ENCODE measurements at regions not wholly inside any gene's neighbourhood (a gene's known extent, or its start where the extent isn't known, plus 50 kb on each side); places are given as distances from the start of the nearest gene placed in this dataset.

DNA sequence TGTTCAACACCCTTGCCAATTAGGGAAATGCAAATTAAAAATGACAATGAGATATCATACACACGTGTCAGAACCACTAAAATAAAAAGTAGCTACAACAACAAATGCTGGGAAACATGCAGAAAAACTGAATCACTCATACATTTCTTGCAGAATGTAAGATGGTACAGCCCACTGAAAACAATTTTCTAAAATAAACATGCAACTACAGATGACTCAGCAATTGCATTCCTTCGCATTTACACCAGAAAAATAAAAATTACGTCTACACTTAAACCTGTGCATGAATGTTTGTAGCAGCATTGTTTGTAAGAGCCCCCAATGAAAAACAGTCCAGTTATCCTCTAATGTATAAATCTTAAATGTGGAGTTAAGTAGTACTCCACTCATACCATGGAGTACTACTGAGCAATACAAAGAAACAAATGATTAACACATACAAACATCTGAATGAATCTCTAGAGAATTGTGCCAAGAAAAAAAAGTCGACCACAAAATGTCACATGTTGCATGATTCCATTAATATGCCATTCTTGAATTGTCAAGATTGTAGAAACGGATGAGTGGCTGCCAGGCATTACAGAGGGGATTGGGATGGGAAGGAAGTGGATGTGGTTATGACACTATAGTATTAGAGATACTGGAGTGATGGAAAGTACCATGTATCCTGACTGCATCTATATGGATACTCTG is 134.6 kb upstream of the NPSR1 start:
- CTCF ChIA-PET = no interaction called here
- no peak overlapping the region for H3K23ac ChIP-seq (ENCODE audit: low read depth, low read length)
- no peak overlapping the region for H2AK9ac ChIP-seq (replicated peaks; ENCODE audit: low read depth, low read length, poor library complexity)
- H3K18ac ChIP-seq (ENCODE audit: low read depth, low read length) = no peak overlapping the region
- no peak overlapping the region for H2AFZ ChIP-seq (replicated peaks; ENCODE audit: low read length, poor library complexity)
- no peak overlapping the region for H3K56ac ChIP-seq (ENCODE audit: extremely low read depth, insufficient read depth, low read length)
- H3K4me2 ChIP-seq (ENCODE audit: low read depth, low read length) = no peak overlapping the region
- no peak for DNase-seq
- in situ Hi-C loops (cut with MboI; ENCODE audit: low sequenced_read_pairs) (no loop called here), intact Hi-C loops (cut with micrococcal nuclease) (no loop called here), dilution Hi-C loops (cut with HindIII; ENCODE audit: low sequenced_read_pairs, unreplicated experiment) (no loop called here)
- H4K20me1 ChIP-seq (ENCODE audit: insufficient read depth, low read length) = no peaks in the 10 kb centered on the region
- no peak overlapping the region for H3K9ac ChIP-seq (ENCODE audit: low read depth, low read length)
- no peak overlapping the region for H4K5ac ChIP-seq (ENCODE audit: low read depth, low read length)
- H3K4me1 ChIP-seq (ENCODE audit: control insufficient read depth, insufficient read depth, low read length) = no peaks in the 10 kb centered on the region
- no peaks in the 10 kb centered on the region for H3K9me1 ChIP-seq (ENCODE audit: insufficient read depth, low read length)
- H2BK120ac ChIP-seq (ENCODE audit: low read depth, low read length) = no peak overlapping the region
- BruUV-seq (replicated peaks) = no TSS peak
- no peak overlapping the region for H2BK5ac ChIP-seq (ENCODE audit: low read depth, low read length, poor library complexity, severe bottlenecking)
- ATAC-seq (ENCODE audit: low read depth) = no peak
- H4K91ac ChIP-seq (ENCODE audit: insufficient read depth, low read depth, low read length) = no peak overlapping the region
- H3K36me3 ChIP-seq (ENCODE audit: control insufficient read depth, insufficient read depth, low read length) = no peaks in the 10 kb centered on the region
- no peak overlapping the region for H3K4me3 ChIP-seq (ENCODE audit: insufficient read depth, low read depth, low read length)
- no peak overlapping the region for H2AK5ac ChIP-seq (ENCODE audit: low read depth, low read length)
- WGBS, 2 experiments (ENCODE audit: extremely low coverage in 2 of 2, insufficient read length in 1 of 2) = 43% methylated on average over 1 of the region's 5 CpGs; no CpG with 5 or more reads in 1 of the 2 experiments
- no peaks in the 10 kb centered on the region for H3K27me3 ChIP-seq (ENCODE audit: control insufficient read depth, insufficient read depth, low read length)
- H3K14ac ChIP-seq (replicated peaks; ENCODE audit: low read depth, low read length) = no peak overlapping the region
- H2BK15ac ChIP-seq (ENCODE audit: low read depth, low read length) = no peak overlapping the region
- TF ChIP-seq, protein P1, sequence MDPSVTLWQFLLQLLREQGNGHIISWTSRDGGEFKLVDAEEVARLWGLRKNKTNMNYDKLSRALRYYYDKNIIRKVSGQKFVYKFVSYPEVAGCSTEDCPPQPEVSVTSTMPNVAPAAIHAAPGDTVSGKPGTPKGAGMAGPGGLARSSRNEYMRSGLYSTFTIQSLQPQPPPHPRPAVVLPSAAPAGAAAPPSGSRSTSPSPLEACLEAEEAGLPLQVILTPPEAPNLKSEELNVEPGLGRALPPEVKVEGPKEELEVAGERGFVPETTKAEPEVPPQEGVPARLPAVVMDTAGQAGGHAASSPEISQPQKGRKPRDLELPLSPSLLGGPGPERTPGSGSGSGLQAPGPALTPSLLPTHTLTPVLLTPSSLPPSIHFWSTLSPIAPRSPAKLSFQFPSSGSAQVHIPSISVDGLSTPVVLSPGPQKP (IDR thresholded peaks at IDR 0.05; ENCODE audit: borderline replicate concordance, low read depth, low read length) = no peak
- 0 out of 2 replicates have a peak, but pooled peaks have one; percentile 33 for TF ChIP-seq NFE2L2 (IDR thresholded peaks at IDR 0.05; ENCODE audit: low read depth, low read length)
- TF ChIP-seq SMC3 (IDR thresholded peaks at IDR 0.05; ENCODE audit: low read depth, low read length) = no peak
- TF ChIP-seq RCOR1 (IDR thresholded peaks at IDR 0.05; ENCODE audit: insufficient replicate concordance, low read length) = no peak
- no peak for TF ChIP-seq CEBPB (IDR thresholded peaks at IDR 0.05; ENCODE audit: low read depth, low read length)
- TF ChIP-seq, protein P2, sequence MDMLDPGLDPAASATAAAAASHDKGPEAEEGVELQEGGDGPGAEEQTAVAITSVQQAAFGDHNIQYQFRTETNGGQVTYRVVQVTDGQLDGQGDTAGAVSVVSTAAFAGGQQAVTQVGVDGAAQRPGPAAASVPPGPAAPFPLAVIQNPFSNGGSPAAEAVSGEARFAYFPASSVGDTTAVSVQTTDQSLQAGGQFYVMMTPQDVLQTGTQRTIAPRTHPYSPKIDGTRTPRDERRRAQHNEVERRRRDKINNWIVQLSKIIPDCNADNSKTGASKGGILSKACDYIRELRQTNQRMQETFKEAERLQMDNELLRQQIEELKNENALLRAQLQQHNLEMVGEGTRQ (IDR thresholded peaks at IDR 0.05; ENCODE audit: low read depth, low read length) = no peak
- no peak for TF ChIP-seq MAFK (IDR thresholded peaks at IDR 0.05; ENCODE audit: low read depth, low read length)
- TF ChIP-seq BHLHE40 (IDR thresholded peaks at IDR 0.05; ENCODE audit: low read depth, low read length) = no peak
- H2BK20ac ChIP-seq (ENCODE audit: low read depth, low read length) = no peak overlapping the region
- no peak overlapping the region for H3K4ac ChIP-seq (ENCODE audit: low read depth, low read length)
- H4K8ac ChIP-seq (ENCODE audit: low read depth in 2 of 2, low read length in 2 of 2) = no peak overlapping the region
- H3K79me1 ChIP-seq (ENCODE audit: low read depth in 1 of 2, low read length in 2 of 2) = no peaks in the 10 kb centered on the region
- POLR2A ChIA-PET (ENCODE audit: unreplicated experiment) = no interaction called here
- peaks cover 7% of the 10 kb centered on the region; the same call in 1 of the 2 replicates for H3K9me3 ChIP-seq (ENCODE audit: control insufficient read depth, insufficient read depth, low read length)
- H3K27ac ChIP-seq (ENCODE audit: insufficient read depth, low read length) = no peak overlapping the region

All from IMR-90 (cell line).